GM21786 (cell line): ENCODE measurements at regions not wholly inside any gene's neighbourhood (a gene's known extent, or its start where the extent isn't known, plus 50 kb on each side); places are given as distances from the start of the nearest gene placed in this dataset.
A peak's percentile ranks its signal among the peaks of the same experiment; 100 is the strongest.
"Not testable (repeated sequence)": the region's sequence is repeated elsewhere in the genome, so short reads cannot be mapped to it uniquely, and the experiment has no call there.

Experiments
- ATAC-seq: cut with Tn5 transposase; IDR thresholded peaks from one replicate; pipeline ENCODE4 v1.9.1; 2021; ENCODE audit not compliant: unreplicated experiment

GRCh38 chr5:87756951-87757350, 344.2 kb upstream of the CCNH start:
- no peak for ATAC-seq

DNA sequence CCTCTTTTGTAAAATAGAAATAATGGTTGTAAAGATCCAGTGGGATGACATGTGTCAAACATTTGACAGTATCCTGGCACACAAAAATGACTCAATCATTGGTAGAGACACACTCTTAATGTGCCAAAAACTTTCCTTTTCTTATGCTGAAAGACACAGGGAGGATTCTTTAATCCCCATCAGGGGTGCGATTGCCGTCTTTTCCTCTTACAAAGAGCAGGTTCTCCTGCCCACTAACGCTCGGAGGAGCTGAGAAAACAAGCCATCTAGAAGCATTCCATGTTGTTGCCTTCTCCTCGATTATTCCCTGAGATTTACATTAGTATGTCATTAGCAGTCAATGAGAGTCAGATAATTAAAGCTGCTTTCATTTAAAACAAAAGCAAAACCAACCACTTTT, 342.6 kb upstream of the CCNH start:
- ATAC-seq, result no peak

- no peak for ATAC-seq
Measured at GRCh38 chr5:87754009-87754757, 341.5 kb upstream of the CCNH start.

DNA sequence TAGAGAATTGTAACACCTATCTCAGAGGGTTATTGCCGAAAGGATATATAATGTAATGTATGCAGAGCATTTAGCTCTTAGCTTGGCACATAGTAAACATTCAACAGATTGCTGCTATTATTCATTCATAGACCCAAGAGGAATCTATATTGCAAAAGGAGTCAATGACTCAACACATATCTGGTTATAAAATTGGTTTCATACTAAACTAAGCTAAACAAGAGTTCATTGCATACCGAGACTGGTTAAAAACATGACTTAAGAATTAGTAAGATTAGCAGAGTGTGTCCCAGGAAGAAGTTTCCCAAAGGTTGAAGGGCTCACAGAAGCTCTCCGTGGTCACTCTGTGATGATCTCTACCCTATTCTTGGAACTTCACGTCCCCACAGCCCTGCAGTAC, 339.6 kb upstream of the CCNH start:
- no peak for ATAC-seq

DNA sequence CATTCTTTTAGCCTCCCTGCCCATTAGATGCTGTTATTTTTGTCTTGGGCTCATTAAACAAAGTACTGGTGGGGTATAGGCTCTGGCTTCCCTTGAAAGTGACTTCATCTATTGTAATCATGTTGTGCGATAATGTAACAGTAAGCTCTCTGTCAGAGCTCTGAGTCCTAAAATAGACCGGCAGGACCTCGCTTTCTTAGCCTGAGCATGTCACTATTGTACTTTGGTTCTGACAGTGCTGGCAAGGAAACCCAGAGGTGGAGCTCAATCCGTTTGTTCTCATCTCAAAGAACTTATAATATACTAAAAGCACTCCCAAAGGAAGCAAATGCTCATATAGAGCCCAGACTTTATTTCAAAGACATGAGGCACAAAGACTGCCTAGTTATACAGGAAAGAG, 339.1 kb upstream of the CCNH start:
- no peak for ATAC-seq

- no peak for ATAC-seq
Measured at GRCh38 chr5:87746891-87747377, 334.2 kb upstream of the CCNH start.

GRCh38 chr5:87746341-87746740, 333.6 kb upstream of the CCNH start:
- ATAC-seq, result no peak

DNA sequence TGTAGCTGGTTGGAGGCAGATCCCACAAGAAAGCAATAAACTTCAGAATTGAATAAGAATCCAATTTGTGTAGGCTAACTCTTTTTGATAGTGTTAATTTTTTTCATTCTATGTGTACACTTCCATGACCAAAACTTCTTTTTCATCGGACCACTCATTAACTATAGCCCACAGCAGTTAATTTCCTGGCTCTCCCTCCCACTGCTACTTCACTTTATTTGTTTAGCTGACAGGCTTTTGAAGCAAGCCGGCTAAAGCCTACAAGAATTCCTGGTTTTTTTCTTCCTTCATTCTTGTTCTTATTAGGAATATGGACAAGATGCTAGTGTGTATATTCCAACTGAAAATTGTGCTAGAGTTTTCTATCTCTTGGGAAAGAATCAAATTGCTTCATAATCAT, 329.2 kb upstream of the CCNH start:
- ATAC-seq, result no peak

DNA sequence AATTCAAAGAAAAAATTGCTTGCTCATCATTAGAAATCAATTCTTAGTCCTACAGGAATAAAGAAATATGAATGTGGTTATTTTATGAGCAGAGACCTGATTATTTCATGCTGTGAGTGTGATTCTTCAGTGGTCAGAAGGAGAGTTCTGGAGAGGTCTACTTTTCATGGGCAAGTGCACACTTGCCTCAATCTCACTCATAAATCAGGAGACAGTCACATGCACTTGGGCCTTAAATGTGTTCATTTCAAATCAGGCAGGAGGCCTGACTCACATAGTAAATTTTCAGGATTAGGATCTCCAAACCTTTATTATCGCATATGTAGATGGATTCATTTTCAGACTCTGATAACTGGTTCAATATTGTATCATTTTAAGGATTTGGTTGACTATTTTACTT, 323.2 kb upstream of the CCNH start:
- ATAC-seq, result no peak

DNA sequence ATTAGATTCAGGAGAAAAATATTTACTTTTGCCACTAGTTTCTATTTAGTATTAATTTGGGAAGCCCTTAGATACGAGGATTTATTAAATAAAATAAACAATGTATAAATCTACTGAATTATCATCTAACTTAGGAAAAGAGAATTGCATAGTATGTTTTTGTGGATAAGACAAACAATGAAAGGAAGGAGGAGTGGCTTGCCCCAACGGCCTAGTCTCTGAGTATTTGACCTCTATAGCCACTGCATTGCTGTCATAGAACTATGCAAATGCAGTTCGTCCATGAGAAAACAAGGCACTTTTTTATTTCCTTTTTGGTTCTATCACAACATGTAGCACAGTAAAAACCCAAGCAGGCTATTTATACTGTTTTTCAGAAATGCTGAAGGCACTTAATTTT, 321.2 kb upstream of the CCNH start:
- no peak for ATAC-seq

- no peak for ATAC-seq
Measured at GRCh38 chr5:87732875-87733768, 320.4 kb upstream of the CCNH start.

DNA sequence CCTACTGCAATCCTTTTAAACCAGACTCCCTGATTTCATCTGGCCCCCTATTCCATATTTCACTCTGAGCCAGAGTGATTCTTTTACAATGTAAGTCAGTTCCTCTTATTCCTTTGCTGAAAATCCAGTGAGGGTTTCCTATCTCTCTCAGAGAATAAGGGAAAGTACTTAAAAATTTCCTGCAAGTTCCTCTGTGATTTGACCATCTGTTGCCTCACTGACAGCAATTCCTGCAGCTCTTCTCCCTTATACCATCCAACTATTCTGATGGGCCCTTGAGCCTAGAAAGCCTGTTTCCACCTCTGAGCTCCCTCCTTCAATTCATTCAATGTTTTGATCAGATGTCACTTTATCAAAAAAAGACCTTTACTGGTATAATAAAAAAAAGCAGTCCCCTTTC, 317.1 kb upstream of the CCNH start:
- no peak for ATAC-seq

DNA sequence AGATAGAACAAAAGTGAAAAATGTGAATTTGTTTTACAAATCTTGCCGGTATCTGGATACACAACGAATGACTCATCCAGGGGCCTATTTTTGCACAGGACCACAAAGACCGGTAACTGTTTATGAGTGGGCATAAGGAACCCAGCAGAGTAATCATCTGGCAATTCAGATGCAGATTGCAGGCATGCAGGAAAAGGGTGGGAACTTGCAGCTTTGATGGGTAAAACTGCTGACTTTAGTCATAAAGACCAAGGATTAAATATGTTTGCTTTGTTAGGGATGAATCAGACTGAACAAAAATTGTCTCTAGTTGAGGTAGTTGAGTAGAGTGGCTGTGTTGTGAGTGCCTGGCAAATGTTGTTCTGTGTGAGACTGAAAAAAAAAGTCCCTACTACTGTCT, 309.6 kb upstream of the CCNH start:
- ATAC-seq, result no peak

DNA sequence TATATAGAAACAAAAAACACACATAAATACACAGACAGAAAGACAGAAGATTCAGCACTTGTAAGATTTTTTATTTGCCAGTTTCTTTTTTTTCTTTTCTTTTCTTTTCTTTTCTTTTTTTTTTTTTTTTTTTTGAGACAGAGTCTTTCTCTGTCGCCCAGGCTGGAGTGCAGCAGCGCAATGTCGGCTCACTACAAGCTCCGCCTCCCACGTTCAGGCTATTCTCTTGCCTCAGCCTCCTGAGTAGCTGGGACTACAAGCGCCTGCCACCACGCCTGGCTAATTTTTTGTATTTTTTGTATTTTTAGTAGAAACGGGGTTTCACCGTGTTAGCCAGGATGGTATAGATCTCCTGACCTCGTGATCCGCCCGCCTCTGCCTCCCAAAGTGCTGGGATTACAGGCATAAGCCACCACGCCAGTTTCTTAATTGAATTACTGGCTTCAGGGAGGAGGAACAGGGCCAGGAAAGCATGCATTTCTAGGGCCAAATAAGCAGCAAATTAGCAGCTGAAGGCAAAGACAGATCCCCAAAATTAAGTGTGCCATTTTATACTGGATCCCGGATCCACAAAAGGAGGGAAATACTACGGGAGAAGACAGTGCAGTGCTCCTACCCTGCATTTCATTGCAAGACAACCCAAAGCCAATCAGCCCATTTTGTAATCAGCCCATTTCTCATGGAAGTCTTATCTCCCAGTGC, 305.6 kb upstream of the CCNH start:
- not testable (repeated sequence) for ATAC-seq

DNA sequence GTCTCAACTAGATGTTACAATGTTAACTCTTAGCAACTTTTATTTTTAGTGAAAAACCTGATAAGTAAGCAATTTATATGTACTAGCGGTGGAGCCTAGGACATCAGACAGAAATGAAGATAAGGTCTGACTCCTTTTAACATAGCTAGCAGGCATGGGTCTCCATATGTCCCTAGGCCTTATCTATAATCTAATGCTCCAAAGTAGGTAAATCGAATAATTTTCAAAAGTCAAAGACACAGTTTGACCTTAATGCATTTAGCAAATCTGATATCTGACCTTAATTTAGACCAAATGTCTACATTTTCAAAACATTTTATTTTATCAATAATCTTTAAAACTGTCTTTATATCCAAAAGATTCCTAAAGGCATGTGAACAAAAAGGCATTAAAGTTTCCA, 305.0 kb upstream of the CCNH start:
- ATAC-seq, result no peak

GRCh38 chr5:87705876-87706275, 293.1 kb upstream of the CCNH start:
- no peak for ATAC-seq

DNA sequence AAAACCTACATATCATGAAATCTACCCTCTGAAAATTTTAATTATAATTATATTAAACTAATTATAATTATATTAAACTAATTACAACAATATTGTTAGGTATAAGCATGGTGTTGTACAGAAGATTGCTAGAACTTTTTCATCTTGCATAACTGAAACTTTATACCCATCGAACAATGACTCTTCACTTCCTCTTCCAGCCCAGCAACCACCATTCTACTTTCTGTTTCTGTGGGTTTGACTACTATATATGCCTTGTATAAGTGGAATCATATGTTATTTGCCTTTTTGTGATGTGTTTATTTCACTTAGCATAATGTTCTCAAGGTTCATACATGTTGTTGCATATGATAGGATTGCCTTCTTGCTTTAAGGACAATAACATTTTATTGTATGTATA, 274.2 kb upstream of the CCNH start:
- peak; percentile 95 for ATAC-seq

DNA sequence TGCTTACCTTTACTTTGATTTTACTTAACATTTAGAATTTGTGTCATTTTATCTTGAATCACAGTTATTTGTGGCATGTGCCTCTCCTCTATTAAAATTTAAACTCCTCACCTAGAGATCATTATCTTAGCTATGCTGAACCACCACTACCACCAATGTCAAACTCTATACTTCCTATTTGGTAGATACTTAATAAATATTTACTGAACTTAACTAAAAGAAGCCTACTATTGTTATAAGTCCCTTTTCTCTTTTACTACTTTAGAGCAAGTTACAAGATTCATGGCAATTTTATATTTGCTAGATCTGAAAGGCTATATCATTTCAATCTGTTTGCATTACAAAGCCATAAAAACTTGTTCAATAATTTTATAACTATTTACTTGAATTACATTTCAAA, 273.3 kb upstream of the CCNH start:
- no peak for ATAC-seq

DNA sequence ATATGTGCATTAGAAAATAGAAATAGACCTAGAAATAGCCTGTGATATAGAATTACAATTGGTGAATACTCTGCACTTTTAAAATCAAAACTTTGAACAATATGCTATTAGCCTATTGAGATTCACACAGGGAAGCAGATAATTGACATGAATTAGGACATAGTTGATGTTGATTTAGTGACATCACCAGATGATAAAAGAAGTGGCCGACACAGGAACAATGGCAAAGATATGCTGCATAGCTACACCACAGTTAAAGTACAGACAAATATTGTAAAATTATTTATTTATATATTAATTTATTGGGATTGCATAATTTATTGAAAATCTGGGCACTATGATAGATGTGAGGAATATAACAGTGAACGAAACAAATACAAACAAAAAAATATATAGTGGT, 261.5 kb upstream of the CCNH start:
- ATAC-seq, result no peak

DNA sequence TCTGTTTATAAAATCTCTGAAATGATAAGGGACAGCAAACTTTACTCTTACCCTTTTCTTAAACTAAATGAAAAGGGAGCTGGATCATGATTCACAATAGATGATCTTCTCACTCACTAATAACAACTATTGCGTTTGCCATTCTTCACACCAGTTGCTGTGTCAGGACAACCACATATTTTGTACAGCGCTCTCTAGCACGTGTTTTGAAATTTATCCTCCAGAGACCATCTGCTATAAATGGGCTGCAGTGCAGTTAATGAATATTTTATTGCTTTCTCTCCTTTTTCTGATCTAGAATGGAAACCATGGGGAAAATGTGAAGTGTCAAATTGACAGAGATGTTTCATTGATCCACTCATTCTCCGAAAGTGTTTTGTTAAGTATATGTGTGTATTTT, 258.4 kb upstream of the CCNH start:
- no peak for ATAC-seq

- no peak for ATAC-seq
Measured at GRCh38 chr5:87665166-87665565, 252.4 kb upstream of the CCNH start.
